ENCODE measurements at regions not wholly inside any gene's neighbourhood (a gene's known extent, or its start where the extent isn't known, plus 50 kb on each side); places are given as distances from the start of the nearest gene placed in this dataset.

GRCh38 chr6:93568169-93568568 is 148.8 kb upstream of the EPHA7 start:
- 11% methylated on average over 1 of the region's 1 CpG for WGBS
- Histone ChIP-seq H3K4me3 (peak overlapping the region in 3 of 4 donors; percentile 7 to 12 (median 10)), H3K27ac (replicated peaks in 1 of 4) (peak overlapping the region; percentile 75 to 85 (median 84)), H3K9me3 (no peaks in the 10 kb centered on the region), H3K27me3 (no peaks in the 10 kb centered on the region), H3K36me3 (no peaks in the 10 kb centered on the region), H3K4me1 (peaks cover 0 to 61% (median 52%) of the 10 kb centered on the region in 4 donors)
- intact Hi-C loops (cut with DNase I): loop anchor here (5.0 kb wide), 1 partner anchor 146 kb away; no protein-coding TSS in a partner anchor
- DNase-seq (ENCODE audit: extremely low spot score): no peak
- peak; percentile 32 to 67 for TF ChIP-seq POLR2AphosphoS5 (IDR thresholded peaks at IDR 0.05)
- no peak for TF ChIP-seq POLR2A (IDR thresholded peaks at IDR 0.05; ENCODE audit: low read depth)
- TF ChIP-seq EP300 (IDR thresholded peaks at IDR 0.05): no peak
- TF ChIP-seq CTCF (IDR thresholded peaks at IDR 0.05): no peak

GRCh38 chr6:93567164-93567563 is 147.8 kb upstream of the EPHA7 start:
- no peaks in the 10 kb centered on the region for H3K27me3 ChIP-seq
- no peaks in the 10 kb centered on the region for H3K9me3 ChIP-seq
- no peak for TF ChIP-seq CTCF (IDR thresholded peaks at IDR 0.05)
- no peak for TF ChIP-seq POLR2AphosphoS5 (IDR thresholded peaks at IDR 0.05)
- TF ChIP-seq POLR2A (IDR thresholded peaks at IDR 0.05; ENCODE audit: low read depth): no peak
- no peak for TF ChIP-seq EP300 (IDR thresholded peaks at IDR 0.05)
- H3K27ac ChIP-seq (replicated peaks in 1 of 4): peak overlapping the region; percentile 75 to 85 (median 84)
- WGBS: 59% methylated on average over 5 of the region's 5 CpGs
- H3K4me3 ChIP-seq: no peak overlapping the region
- intact Hi-C loops (cut with DNase I): loop anchor here (5.0 kb wide), 1 partner anchor 145 kb away; no protein-coding TSS in a partner anchor
- H3K36me3 ChIP-seq: no peaks in the 10 kb centered on the region
- DNase-seq (ENCODE audit: extremely low spot score): no peak
- H3K4me1 ChIP-seq: peaks cover 0 to 58% (median 43%) of the 10 kb centered on the region in 4 donors

- Histone ChIP-seq H3K27ac (replicated peaks in 1 of 4) (peak overlapping the region; percentile 75 to 85 (median 84)), H3K4me1 (peaks cover 0 to 58% (median 38%) of the 10 kb centered on the region in 4 donors), H3K27me3 (no peaks in the 10 kb centered on the region), H3K9me3 (no peaks in the 10 kb centered on the region), H3K4me3 (no peak overlapping the region), H3K36me3 (no peaks in the 10 kb centered on the region)
- no peak for TF ChIP-seq POLR2A (IDR thresholded peaks at IDR 0.05; ENCODE audit: low read depth)
- TF ChIP-seq CTCF (IDR thresholded peaks at IDR 0.05): no peak
- peak; percentile 90 for TF ChIP-seq EP300 (IDR thresholded peaks at IDR 0.05)
- peak; percentile 43 to 83 for TF ChIP-seq POLR2AphosphoS5 (IDR thresholded peaks at IDR 0.05)
- intact Hi-C loops (cut with DNase I): loop anchor here (5.0 kb wide), 1 partner anchor 144 kb away; no protein-coding TSS in a partner anchor
- WGBS: 52% methylated on average over 8 of the region's 8 CpGs
- no peak for DNase-seq (ENCODE audit: extremely low spot score)
These were observed 146.9 kb upstream of the EPHA7 start for GRCh38 chr6:93566285-93566684.

GRCh38 chr6:93562582-93562981 is 143.2 kb upstream of the EPHA7 start:
- no peaks in the 10 kb centered on the region for H3K9me3 ChIP-seq
- intact Hi-C loops (cut with DNase I): no loop called here
- H3K27ac ChIP-seq (replicated peaks in 1 of 4): peak overlapping the region in 3 of 4 donors; percentile 75 to 84 (median 83)
- 78% methylated on average over 1 of the region's 1 CpG for WGBS
- H3K4me3 ChIP-seq: no peak overlapping the region
- DNase-seq (ENCODE audit: extremely low spot score): no peak
- peaks cover 0 to 50% (median 26%) of the 10 kb centered on the region in 4 donors for H3K4me1 ChIP-seq
- TF ChIP-seq EP300 (IDR thresholded peaks at IDR 0.05) (no peak), CTCF (IDR thresholded peaks at IDR 0.05) (no peak), POLR2AphosphoS5 (IDR thresholded peaks at IDR 0.05) (peak in 1 of 2 donors; percentile 14), POLR2A (IDR thresholded peaks at IDR 0.05; ENCODE audit: low read depth) (no peak)
- H3K36me3 ChIP-seq: no peaks in the 10 kb centered on the region
- H3K27me3 ChIP-seq: no peaks in the 10 kb centered on the region

- no peak for DNase-seq (ENCODE audit: extremely low spot score)
- Histone ChIP-seq H3K27ac (replicated peaks in 1 of 4) (no peak overlapping the region), H3K9me3 (no peaks in the 10 kb centered on the region), H3K4me3 (no peak overlapping the region), H3K36me3 (no peaks in the 10 kb centered on the region), H3K4me1 (peaks cover 0 to 18% (median 13%) of the 10 kb centered on the region in 4 donors), H3K27me3 (no peaks in the 10 kb centered on the region)
- TF ChIP-seq POLR2A (IDR thresholded peaks at IDR 0.05; ENCODE audit: low read depth): no peak
- TF ChIP-seq CTCF (IDR thresholded peaks at IDR 0.05): no peak
- TF ChIP-seq POLR2AphosphoS5 (IDR thresholded peaks at IDR 0.05): no peak
- no peak for TF ChIP-seq EP300 (IDR thresholded peaks at IDR 0.05)
- 89% methylated on average over 3 of the region's 3 CpGs for WGBS
- intact Hi-C loops (cut with DNase I): no loop called here
These were observed 135.9 kb upstream of the EPHA7 start for GRCh38 chr6:93555292-93555691.
